Stimulated activated CD8-positive, alpha-beta memory T cell treated with anti-CD3 and anti-CD28 coated beads, Interleukin-2, amount 100 ng/mL, for 48 hours (primary cell): ENCODE measurements at regions not wholly inside any gene's neighbourhood (a gene's known extent, or its start where the extent isn't known, plus 50 kb on each side); places are given as distances from the start of the nearest gene placed in this dataset.
"Not testable (repeated sequence)": the region's sequence is repeated elsewhere in the genome, so short reads cannot be mapped to it uniquely, and the experiment has no call there.

ENCODE experiments used
- DNase-seq, 2 donors: peaks; one replicate each; pipeline ENCODE4 v3.0.0-alpha.2; 2020; ENCODE audit warnings: low read depth in 2 of 2

DNA sequence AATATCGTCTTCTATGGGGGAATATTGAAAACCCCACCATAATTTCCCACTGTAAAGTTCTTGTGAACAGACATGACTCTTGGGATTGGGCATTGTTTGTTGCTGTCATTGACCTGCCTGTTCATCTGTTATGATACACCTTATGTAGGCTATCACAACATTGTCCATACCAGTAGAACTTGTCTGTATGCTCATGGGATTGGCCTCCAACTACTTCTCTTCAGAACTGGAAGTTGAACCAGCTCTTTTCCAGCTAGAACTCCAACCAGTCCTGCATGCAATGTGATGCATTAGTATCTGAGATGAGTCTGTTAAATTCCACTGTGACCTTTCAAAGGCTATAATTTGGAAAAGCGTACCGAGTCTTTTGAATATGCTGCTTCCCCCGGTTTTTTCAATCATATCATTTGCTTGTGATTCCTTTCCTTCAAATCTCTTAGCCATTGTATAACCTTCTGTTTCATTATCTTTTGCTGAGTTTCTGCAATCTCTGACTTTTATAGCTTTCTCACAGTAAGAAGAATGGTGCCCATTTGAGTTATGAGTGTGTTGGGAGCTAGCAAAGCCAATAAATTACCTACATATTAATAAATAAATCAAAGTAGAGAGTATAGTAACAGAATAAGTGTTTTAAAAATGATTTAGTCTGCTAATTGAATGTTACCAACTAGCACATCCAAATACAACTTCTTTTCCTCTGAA lies 101.9 kb downstream of the PLK2 start:
- no peak for DNase-seq

DNA sequence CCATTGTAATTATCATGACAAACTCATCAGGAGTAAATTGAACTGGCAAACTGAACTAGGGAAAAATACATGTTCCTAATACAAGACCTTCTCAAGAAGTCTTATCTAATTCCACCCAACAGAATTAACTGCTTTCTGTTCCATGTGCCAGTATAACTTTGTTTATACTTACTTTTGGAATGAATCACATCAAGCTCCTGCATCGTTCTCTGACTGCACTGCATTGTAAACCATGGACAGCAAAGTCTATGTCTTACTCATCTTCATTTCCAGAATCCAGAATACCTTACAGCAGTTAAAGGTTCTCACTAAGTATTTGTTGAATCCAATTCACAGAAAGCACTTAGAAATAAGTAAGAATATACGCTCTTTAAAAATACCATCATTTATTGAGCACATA lies 102.8 kb downstream of the PLK2 start:
- DNase-seq, result no peak

DNA sequence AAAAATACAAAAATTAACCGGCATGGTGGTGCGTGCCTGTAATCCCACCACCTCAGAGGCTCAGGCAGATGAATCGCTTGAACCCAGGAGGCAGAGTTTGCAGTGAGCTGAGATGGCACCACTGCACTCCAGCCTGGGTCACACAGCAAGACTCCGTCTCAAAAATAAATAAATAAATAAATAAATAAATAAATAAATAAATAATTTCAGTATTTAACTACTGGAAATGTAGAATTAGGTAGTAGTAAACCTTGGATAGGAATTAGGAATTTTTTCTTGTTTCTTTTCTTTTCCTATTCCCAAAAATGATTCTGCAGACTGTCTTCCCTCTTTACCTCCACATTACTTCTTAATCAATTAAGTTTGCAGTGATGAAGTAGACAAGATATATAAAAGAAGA lies 103.2 kb downstream of the PLK2 start:
- DNase-seq, result no peak

DNA sequence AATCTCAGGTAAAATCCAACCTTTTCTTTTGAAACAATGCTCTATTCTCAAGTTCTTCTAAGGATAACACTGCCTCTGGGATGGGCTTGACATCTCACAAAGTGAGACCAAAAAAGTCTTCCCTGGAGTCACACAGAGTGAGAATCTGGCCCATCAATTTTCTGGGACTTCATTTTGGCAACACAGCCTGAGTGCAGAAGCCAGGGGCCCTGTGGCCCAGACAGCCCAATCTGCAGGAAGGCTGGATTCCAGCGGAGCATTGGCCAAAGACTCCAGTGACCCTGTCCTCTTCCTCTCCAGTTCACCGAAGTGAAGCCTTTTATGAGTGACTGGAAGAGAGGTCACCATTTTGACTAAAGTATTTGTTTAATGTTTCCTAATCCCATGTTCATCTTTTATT lies 105.1 kb downstream of the PLK2 start:
- DNase-seq, result no peak

DNA sequence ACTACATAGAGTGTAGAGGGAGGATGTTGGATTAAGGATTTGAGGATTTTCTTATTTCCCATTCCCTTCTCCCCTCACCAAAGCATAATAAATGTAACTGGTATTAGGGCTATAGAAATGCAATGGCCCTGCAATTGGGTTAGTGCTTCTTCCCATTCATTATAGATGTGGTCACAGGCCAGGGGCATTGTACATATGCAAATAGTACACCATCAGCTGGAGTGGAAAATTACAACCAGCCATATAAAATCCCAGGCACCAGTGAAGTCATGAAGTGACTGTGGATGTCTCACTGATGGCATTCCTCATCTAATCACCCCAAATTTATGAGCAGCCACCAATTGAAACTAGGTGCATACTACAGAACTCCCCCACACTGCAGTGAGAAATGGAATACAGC lies 105.9 kb downstream of the PLK2 start:
- DNase-seq, result no peak

DNA sequence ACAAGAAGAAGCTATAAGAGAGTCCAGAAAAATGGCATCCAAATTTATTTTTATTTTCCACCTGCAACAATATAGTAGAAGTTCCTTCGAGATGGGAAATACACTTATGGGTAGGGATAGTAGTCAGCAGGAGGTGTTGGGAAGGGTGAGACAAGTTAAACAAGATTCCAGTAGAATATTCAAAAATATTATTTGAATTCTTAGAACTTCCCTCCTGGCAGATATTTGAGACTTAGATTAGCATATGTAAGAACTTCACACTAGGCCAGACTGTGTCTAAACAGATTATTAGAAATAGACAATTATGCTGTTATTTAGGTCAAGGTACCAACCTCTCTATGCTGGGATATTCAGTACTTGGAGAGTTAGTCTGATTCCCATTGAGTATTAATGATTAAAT lies 108.7 kb downstream of the PLK2 start:
- no peak for DNase-seq

DNA sequence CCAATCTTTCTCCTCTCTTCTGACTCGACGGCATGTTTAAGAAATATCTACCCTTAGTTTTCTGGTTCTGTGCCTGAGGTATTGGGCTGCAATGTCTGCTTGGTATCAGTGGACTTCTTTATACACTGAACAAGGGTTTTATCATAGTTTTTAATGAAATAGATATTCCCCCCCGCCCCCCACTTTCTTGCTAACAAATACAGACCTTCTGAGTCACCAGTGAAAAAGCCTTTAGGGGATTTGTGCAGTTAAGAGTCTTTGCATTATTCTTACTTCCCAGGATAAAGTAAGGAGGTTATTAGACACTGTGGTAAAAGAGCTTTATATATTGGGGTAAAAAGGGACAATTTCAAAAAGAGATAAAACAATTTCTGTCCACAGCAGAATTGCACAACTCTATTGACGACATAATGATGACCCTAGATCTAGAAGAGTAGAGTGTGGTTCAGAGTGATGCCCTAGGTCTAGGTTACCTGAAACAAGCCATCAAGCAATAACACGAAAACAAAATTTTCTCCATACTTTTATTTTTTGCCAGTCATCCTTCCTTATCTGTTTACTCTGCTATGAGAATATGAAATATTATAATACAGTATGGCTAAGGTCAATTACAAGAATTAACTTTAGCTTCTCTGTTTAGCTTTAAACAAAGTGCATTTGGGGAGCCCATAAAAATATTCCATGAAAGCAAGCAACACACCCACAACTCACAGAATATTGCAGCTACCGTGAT lies 110.7 kb downstream of the PLK2 start:
- DNase-seq, result no peak

DNA sequence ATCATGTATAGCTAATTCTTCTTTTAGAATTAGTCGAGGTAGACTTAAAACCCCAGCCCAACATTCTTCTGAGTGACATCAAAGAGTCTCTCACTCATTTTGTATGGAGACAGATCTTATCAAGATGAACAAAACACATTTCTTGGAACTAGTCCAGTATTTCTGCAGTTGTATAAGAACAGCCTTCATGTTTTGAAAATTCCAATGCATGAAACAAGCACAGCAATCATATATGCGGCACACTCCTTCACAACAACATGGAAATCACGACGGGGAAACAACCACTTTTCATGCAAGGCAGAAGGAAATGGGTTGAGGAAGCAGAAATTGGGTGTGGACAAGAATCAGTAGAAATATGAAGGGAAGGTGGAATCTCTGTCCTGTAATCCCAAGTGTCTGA lies 113.8 kb downstream of the PLK2 start:
- no peak for DNase-seq

DNA sequence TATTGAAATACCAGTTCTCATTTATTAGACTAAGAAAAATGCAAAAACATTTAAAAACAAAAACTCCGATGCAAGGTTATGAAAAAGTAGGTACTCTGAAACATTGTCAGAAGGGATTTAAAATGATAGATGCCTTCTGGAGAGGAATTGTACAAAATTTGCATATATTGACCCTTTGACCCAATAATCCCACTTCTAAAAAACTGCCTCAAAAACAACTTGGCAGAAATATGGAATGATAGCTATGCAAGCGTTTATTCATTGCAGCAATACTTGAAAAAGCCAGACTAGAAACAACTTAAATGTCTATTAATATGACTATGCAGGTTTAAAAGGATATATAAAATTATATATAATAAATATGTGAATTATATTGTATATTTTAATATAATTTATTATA lies 118.4 kb downstream of the PLK2 start:
- no peak for DNase-seq

DNA sequence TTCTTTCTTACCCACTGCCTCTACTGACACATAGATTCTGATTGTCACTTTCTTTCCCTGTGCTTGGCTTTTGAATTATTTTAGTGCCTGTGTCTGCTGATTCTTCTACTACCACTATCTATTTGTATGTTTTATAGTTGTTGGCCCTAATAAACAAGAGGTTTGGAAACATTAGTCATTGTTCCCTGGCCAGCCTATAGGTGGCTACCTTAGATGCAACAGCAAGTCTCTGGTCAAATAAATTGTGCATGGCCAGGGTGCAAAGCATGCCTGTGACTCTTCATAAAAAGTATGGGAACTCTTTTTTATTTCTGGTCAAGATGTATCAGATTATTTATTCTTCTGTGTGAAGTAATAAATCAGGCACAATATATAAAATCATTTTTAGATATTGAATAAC lies 124.4 kb downstream of the PLK2 start:
- no peak for DNase-seq

DNA sequence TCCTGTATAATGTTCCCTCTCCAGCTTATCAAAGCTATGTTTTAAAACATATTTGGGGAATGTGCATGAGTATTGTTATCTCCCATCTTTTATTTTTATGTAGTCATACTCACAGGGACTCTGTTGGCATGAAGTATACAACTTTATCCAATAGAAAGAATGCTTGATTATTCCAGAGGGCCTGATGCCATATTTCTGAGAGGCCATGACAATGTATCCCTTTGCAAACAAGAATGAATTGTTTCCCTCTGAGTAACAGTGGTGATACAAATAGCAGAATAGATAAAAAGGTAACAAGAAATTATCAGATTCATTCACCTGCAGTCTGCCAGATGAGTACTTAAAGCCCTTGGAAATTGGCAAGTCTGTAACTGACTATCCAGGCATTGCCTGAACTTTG lies 125.9 kb downstream of the PLK2 start:
- no peak for DNase-seq

DNA sequence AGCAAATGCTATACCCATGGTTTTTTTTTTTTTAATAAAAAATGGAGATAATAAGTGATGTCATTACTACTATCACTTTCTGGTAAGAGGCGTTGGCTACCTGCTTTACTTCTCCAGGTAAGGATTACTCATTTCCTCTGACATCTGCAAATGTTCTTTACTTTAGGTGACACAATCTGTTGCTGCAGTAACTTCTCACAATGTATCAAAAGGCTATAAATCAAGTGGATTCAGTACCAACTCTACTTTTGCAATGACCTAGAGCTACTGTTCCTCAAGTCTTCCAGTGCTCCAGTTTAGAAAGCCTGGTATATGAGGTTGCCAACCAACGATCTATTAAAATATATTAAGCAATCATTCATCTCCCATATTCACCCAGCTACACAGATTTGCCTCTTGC lies 129.1 kb downstream of the PLK2 start:
- DNase-seq, result no peak

DNA sequence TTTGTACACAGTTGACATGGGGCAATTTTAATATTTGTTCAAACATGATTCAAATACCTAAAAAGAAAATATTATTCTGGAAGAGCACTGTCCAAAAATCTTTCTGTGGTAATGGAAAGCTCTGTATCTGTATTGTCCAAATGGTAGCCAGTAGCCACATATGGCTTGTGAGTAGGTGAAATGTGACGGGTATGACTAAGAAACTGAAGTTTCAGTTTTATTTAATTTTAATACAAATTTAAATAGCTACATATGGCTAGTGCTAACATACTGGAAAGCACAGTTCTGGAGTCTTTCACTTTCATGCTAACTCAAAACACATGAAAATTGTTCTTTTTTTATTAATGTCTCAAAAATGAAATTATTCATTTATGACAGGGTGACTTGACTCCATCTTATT lies 132.6 kb downstream of the PLK2 start:
- DNase-seq, result no peak

DNA sequence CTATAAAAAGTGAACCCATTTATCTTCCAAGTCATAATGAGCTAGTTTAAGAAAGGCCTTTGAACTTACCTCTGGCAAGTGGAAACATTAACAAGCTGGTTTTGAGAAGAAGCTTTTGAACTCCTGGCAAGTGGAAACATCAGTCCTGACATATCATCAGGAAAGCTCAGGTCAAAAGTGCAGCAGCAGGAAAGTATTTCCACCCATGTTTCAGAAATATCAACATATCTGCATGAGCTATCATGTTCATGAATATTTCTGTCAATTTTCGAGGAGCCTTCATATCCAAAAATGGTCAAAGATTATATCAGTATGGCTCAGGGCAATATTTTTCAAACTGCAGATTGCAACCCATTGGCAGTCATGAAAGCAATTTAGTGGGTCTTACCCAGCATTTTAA lies 133.9 kb downstream of the PLK2 start:
- no peak for DNase-seq

DNA sequence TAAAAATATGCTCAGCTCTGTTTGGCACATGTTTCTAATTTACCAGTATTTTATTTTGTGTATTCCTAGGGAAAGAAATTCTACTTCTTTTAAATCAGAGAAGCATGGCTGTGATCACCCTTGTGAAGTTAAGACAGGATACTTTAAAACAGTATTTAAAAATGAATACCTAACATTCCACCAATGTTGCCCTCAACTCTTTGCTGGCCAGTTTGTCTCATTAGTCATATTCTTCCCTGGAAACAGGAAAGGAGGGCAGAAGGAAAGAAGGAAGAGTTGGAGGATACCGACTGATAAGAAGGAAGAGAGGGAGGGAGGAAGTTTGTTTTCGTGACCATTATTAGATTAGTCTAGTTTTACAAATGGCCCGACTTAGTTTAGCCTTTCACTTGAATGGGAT lies 137.4 kb downstream of the PLK2 start:
- no peak for DNase-seq

DNA sequence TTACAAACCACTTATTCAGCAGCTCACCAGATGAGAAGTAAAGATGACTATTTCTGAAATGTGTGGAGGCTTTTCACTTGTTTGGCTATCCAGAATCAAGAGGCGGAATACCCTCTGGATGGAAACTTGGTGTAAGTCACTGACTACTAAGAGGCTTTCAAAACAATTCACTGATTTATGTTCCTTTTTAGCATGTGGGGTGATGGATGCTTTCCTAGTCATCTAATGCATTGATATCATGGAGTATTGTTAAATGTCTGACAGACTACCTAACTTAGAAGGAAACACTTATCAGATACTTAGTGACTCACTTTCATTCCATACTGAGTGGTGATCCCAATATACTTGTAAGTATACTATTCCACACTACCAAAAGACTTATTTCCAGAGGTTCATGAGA lies 141.4 kb downstream of the PLK2 start:
- DNase-seq, result no peak

DNA sequence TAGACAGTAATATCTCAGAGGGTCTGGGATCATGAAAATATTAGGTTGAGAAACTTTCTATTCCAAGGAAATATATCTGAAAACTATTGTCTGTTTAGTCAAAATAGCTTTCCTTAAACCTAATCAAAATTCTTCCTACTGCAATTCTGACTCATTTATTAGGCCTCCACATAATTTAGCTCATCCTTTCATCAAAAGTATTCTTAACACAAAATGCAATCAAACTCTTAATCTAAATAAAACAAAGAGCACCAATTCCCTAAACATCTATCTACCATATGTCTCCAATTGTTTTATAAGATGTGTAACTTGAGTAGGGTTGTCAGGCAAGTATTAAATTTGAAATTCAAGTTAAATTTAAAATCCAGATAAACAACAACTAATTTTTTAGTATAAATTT lies 142.1 kb downstream of the PLK2 start:
- DNase-seq, result no peak

DNA sequence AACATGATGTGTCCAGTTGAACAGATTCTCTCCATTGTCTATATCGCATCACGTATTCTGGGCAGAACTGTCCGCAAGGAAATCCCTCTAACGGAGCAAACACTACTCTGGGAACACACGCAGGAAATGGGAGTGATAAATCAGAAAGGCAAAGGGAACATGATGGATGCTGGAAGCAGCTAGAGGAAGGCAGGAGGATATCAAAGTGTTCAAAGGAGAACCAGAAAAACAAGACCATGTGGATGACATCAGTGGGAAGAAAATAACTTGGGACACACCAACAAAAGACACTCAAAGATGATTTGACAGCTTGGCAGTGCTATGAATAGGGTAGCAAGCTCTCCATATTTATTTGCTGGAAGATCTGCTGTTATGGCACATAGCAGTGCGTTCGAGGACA lies 142.9 kb downstream of the PLK2 start:
- DNase-seq, result no peak

DNA sequence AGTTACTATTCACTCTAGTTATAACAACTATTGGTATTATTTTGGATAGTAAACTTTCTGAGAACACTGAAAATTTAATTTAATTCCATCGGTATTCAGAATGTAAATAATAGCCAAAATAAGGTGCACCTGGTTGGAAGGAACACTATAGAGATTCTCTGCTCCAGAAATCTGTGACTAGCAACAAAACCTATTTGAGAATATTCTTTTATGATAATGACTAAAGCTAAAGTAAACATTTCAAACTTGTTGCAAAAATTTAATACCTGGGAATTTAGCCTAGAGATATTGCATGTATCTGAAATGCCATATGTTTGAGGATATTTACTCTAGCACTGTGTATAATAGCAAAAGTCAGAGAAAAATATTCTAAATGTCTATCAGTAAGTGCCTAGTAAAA lies 144.1 kb downstream of the PLK2 start:
- no peak for DNase-seq

DNA sequence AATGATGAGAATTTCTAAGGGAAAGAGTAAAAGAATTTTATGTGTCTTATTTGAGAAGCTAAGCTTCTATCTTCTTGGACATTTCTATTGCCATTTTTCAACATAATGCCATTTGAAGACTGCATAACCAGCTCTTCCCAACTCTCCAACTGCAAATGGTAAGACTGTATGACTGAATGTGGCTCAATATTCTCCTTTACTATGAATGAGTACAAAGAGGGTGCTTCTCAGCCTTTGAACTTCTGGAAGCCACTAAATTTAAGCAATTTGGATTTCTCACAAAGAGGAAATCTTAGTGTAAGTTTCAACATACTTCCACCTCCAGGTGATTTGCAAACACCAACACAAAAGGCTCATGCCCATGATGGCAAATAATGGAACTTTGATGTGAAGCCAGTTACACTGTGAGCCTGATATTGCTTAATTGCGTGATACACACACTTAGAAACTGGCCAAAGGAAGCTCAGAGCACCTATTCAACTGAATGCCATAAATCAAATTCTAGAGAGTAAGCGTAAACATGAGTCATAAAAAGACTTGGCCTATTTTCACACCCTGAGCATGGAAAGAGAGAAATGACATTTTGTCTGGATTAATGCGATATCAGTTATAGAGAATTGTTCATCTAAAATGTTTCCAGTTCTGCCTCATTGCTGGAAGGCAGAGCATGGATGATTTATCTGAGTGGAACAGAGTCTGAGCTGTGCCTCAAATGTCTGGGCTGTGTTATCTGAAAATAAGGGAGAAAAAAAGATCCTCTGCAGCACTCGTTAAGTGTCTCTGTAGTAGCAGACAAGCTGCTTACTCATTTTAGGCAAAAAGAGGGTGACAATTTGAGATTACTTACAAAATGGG lies 145.3 kb downstream of the PLK2 start:
- DNase-seq, result no peak

DNA sequence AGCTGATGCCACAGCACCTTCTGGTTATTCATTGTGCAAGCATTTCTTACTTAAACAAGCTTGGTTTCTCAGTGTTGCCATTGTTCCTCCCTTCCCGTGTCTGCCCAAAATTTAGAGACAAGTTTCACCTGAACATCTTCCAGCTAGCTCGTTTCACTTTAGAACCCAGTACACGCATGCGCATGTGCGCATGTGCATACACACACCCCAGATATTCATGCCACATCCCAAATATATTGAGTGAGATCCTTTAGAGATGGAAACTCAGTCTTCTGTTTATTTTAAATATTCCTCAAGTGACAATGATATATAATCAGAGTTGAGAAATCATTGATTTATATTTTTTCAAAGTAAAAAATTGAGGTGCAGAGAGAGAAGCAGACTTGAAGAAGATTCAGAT lies 147.6 kb downstream of the PLK2 start:
- no peak for DNase-seq

DNA sequence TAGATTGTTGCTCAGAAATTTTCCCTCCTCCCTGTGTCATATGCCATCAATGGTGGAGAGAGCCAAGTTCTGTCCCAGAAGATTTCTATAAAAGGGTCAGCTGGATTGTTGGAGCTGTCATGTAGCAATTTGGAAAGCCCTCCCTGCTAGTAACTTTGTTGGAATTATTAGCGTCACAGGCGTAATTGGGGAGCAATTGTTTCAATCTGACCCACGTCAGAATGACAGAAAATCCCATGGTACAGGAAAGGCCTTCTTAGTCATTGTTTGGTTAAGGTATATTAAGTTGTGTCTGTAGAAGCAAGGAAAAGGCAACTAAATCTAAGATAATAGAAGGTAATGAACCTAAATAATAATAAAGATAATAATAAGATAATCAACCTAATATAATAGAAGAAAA lies 148.4 kb downstream of the PLK2 start:
- DNase-seq, result no peak

DNA sequence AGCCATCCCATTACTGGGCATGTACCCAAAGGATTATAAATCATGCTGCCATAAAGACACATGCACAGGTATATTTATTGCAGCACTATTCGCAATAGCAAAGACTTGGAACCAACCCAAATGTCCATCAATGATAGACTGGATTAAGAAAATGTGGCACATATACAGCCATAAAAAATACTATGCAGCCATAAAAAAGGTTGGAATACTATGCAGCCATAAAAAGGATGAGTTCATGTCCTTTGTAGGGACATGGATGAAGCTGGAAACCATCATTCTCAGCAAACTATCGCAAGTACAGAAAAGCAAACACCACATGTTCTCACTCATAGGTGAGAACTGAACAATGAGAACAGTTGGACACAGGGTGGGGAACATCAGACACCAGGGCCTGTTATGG lies 151.5 kb downstream of the PLK2 start:
- DNase-seq, result not testable (repeated sequence)
